ENCODE measurements at regions not wholly inside any gene's neighbourhood (a gene's known extent, or its start where the extent isn't known, plus 50 kb on each side); places are given as distances from the start of the nearest gene placed in this dataset.

- no peaks in the 10 kb centered on the region for H3K36me3 Mint-ChIP-seq (ENCODE audit: insufficient read depth, unreplicated experiment)
- intact Hi-C loops (cut with micrococcal nuclease; ENCODE audit: unreplicated experiment) = no loop called here
- DNase-seq = no peak
- no TSS peak for BruUV-seq (replicated peaks)
- H3K9me3 Mint-ChIP-seq (ENCODE audit: low read depth, unreplicated experiment) = peaks cover 5% of the 10 kb centered on the region
- no peak for TF ChIP-seq CTCF (IDR thresholded peaks at IDR 0.05; ENCODE audit: unreplicated experiment)
- H3K4me3 Mint-ChIP-seq (ENCODE audit: low read depth, unreplicated experiment) = no peak overlapping the region
- H3K27ac Mint-ChIP-seq (ENCODE audit: unreplicated experiment) = no peak overlapping the region
- CTCF ChIA-PET = no interaction called here
- no peaks in the 10 kb centered on the region for H3K4me1 Mint-ChIP-seq (ENCODE audit: low read depth, unreplicated experiment)
- H3K27me3 Mint-ChIP-seq (ENCODE audit: unreplicated experiment) = no peaks in the 10 kb centered on the region
Measured at GRCh38 chr3:69558912-69559311, 173.0 kb upstream of the FRMD4B start.

- H3K4me3 Mint-ChIP-seq (ENCODE audit: low read depth, unreplicated experiment) = no peak overlapping the region
- no peaks in the 10 kb centered on the region for H3K36me3 Mint-ChIP-seq (ENCODE audit: insufficient read depth, unreplicated experiment)
- no peaks in the 10 kb centered on the region for H3K4me1 Mint-ChIP-seq (ENCODE audit: low read depth, unreplicated experiment)
- no peak for DNase-seq
- no peak for TF ChIP-seq CTCF (IDR thresholded peaks at IDR 0.05; ENCODE audit: unreplicated experiment)
- H3K27me3 Mint-ChIP-seq (ENCODE audit: unreplicated experiment) = no peaks in the 10 kb centered on the region
- intact Hi-C loops (cut with micrococcal nuclease; ENCODE audit: unreplicated experiment) = no loop called here
- no TSS peak for BruUV-seq (replicated peaks)
- H3K9me3 Mint-ChIP-seq (ENCODE audit: low read depth, unreplicated experiment) = peaks cover 2% of the 10 kb centered on the region
- CTCF ChIA-PET = no interaction called here
- H3K27ac Mint-ChIP-seq (ENCODE audit: unreplicated experiment) = no peak overlapping the region
Measured at GRCh38 chr3:69554576-69554975, 168.7 kb upstream of the FRMD4B start.

GRCh38 chr3:69553888-69554287 lies 168.0 kb upstream of the FRMD4B start:
- no peak overlapping the region for H3K27ac Mint-ChIP-seq (ENCODE audit: unreplicated experiment)
- no TSS peak for BruUV-seq (replicated peaks)
- H3K27me3 Mint-ChIP-seq (ENCODE audit: unreplicated experiment) = no peaks in the 10 kb centered on the region
- H3K4me1 Mint-ChIP-seq (ENCODE audit: low read depth, unreplicated experiment) = no peaks in the 10 kb centered on the region
- no peaks in the 10 kb centered on the region for H3K36me3 Mint-ChIP-seq (ENCODE audit: insufficient read depth, unreplicated experiment)
- intact Hi-C loops (cut with micrococcal nuclease; ENCODE audit: unreplicated experiment) = no loop called here
- TF ChIP-seq CTCF (IDR thresholded peaks at IDR 0.05; ENCODE audit: unreplicated experiment) = no peak
- CTCF ChIA-PET = no interaction called here
- H3K9me3 Mint-ChIP-seq (ENCODE audit: low read depth, unreplicated experiment) = peaks cover 2% of the 10 kb centered on the region
- H3K4me3 Mint-ChIP-seq (ENCODE audit: low read depth, unreplicated experiment) = no peak overlapping the region
- no peak for DNase-seq

- CTCF ChIA-PET = interaction anchor here (0.7 kb wide), 1 partner anchor 85 kb away, joined by 4 read pairs; no protein-coding TSS in a partner anchor
- no TSS peak for BruUV-seq (replicated peaks)
- Mint-ChIP-seq H3K36me3 (ENCODE audit: insufficient read depth, unreplicated experiment) (no peaks in the 10 kb centered on the region), H3K27me3 (ENCODE audit: unreplicated experiment) (peaks cover 17% of the 10 kb centered on the region), H3K4me1 (ENCODE audit: low read depth, unreplicated experiment) (no peaks in the 10 kb centered on the region), H3K4me3 (ENCODE audit: low read depth, unreplicated experiment) (no peak overlapping the region), H3K9me3 (ENCODE audit: low read depth, unreplicated experiment) (no peaks in the 10 kb centered on the region), H3K27ac (ENCODE audit: unreplicated experiment) (no peak overlapping the region)
- intact Hi-C loops (cut with micrococcal nuclease; ENCODE audit: unreplicated experiment) = loop anchor here (10.0 kb wide), 1 partner anchor 117 kb away; no protein-coding TSS in a partner anchor
- no peak for DNase-seq
- TF ChIP-seq CTCF (IDR thresholded peaks at IDR 0.05; ENCODE audit: unreplicated experiment) = no peak
Measured at GRCh38 chr3:69547461-69547880, 161.6 kb upstream of the FRMD4B start.

Data from Calu3 (cell line).